IPS-NIHi11 (cell line): ENCODE measurements at regions not wholly inside any gene's neighbourhood (a gene's known extent, or its start where the extent isn't known, plus 50 kb on each side); places are given as distances from the start of the nearest gene placed in this dataset.
A peak's percentile ranks its signal among the peaks of the same experiment; 100 is the strongest.

Experiments used
- DNase-seq: peaks from one replicate; pipeline ENCODE4 v3.0.0; 2012; ENCODE audit warnings: mixed read lengths, low spot score

GRCh38 chr2:173589604-173590275, 235.1 kb downstream of the CDCA7 start:
- DNase-seq, result no peak

GRCh38 chr2:173590276-173590861, 235.7 kb downstream of the CDCA7 start:
- peak; percentile 47 for DNase-seq

- DNase-seq, result no peak
Measured at GRCh38 chr2:173593109-173593508, 238.4 kb downstream of the CDCA7 start.

- no peak for DNase-seq
Measured at GRCh38 chr2:173596244-173596643, 241.6 kb downstream of the CDCA7 start.

- no peak for DNase-seq
Measured at GRCh38 chr2:173598525-173598924, 243.9 kb downstream of the CDCA7 start.

- no peak for DNase-seq
Measured at GRCh38 chr2:173599821-173600359, 245.2 kb downstream of the CDCA7 start.

GRCh38 chr2:173602153-173602795, 247.6 kb downstream of the CDCA7 start:
- no peak for DNase-seq

GRCh38 chr2:173605994-173606393, 251.3 kb downstream of the CDCA7 start:
- DNase-seq, result no peak

GRCh38 chr2:173606619-173607248, 252.1 kb downstream of the CDCA7 start:
- DNase-seq, result no peak

GRCh38 chr2:173607606-173608311, 253.1 kb downstream of the CDCA7 start:
- DNase-seq, result no peak

GRCh38 chr2:173611121-173611520, 256.4 kb downstream of the CDCA7 start:
- DNase-seq, result no peak

- no peak for DNase-seq
Measured at GRCh38 chr2:173612354-173612753, 257.7 kb downstream of the CDCA7 start.

- no peak for DNase-seq
Measured at GRCh38 chr2:173613386-173613785, 258.7 kb downstream of the CDCA7 start.

GRCh38 chr2:173614265-173614930, 259.7 kb downstream of the CDCA7 start:
- no peak for DNase-seq

GRCh38 chr2:173623438-173624319, 269.0 kb downstream of the CDCA7 start:
- DNase-seq, result peak; percentile 30

GRCh38 chr2:173625315-173625714, 270.6 kb downstream of the CDCA7 start:
- no peak for DNase-seq

- DNase-seq, result no peak
Measured at GRCh38 chr2:173629076-173629475, 274.4 kb downstream of the CDCA7 start.

- no peak for DNase-seq
Measured at GRCh38 chr2:173630425-173631126, 275.9 kb downstream of the CDCA7 start.

GRCh38 chr2:173631127-173631460, 276.4 kb downstream of the CDCA7 start:
- no peak for DNase-seq

GRCh38 chr2:173644146-173644545, 289.5 kb downstream of the CDCA7 start:
- no peak for DNase-seq
